Hepatocyte (in vitro differentiated cells): ENCODE measurements at regions not wholly inside any gene's neighbourhood (a gene's known extent, or its start where the extent isn't known, plus 50 kb on each side); places are given as distances from the start of the nearest gene placed in this dataset.
"Not testable (repeated sequence)": the region's sequence is repeated elsewhere in the genome, so short reads cannot be mapped to it uniquely, and the experiment has no call there.

Experiments used
- DNase-seq: peaks from one replicate; pipeline ENCODE4 v3.0.0-alpha.2; 2016; ENCODE audit warnings: low spot score
- H2AFZ ChIP-seq: fragments of 200-600 bp; sonication (generic); 2 replicates; pipeline ENCODE4 v1.6.0; 2016; ENCODE audit warnings: antibody characterized with exemption, mild to moderate bottlenecking
- H3K27ac ChIP-seq: fragments of 200-600 bp; sonication (generic); 2 replicates; pipeline ENCODE4 v1.5.1; 2016; ENCODE audit warnings: mild to moderate bottlenecking
- H3K27me3 ChIP-seq: fragments of 200-600 bp; sonication (generic); 2 replicates; pipeline ENCODE4 v1.6.1; 2016
- H3K36me3 ChIP-seq: fragments of 200-600 bp; sonication (generic); replicated peaks from 2 replicates; pipeline ENCODE4 v1.5.1; 2016; ENCODE audit warnings: low read depth; ENCODE audit not compliant: insufficient read depth
- H3K4me1 ChIP-seq: fragments of 200-600 bp; sonication (generic); 2 replicates; pipeline ENCODE4 v1.5.1; 2016; ENCODE audit warnings: mild to moderate bottlenecking, moderate library complexity; ENCODE audit not compliant: insufficient read depth
- H3K4me2 ChIP-seq: fragments of 200-600 bp; sonication (generic); 2 replicates; pipeline ENCODE4 v1.6.0; 2016
- H3K4me3 ChIP-seq: fragments of 200-600 bp; sonication (generic); 2 replicates; pipeline ENCODE4 v1.5.1; 2016; ENCODE audit warnings: mild to moderate bottlenecking
- H3K79me2 ChIP-seq: fragments of 200-600 bp; sonication (generic); 2 replicates; pipeline ENCODE4 v1.6.0; 2017; ENCODE audit warnings: mild to moderate bottlenecking
- H3K9me2 ChIP-seq: fragments of 200-600 bp; sonication (generic); replicated peaks from 2 replicates; pipeline ENCODE4 v1.6.0; 2017; ENCODE audit warnings: mild to moderate bottlenecking; ENCODE audit not compliant: insufficient read depth
- H3K9me3 ChIP-seq: fragments of 200-600 bp; sonication (generic); 2 replicates; pipeline ENCODE4 v1.5.1; 2016; ENCODE audit warnings: low read depth, mild to moderate bottlenecking
- H4K20me1 ChIP-seq: fragments of 200-600 bp; sonication (generic); 2 replicates; pipeline ENCODE4 v1.6.0; 2016; ENCODE audit warnings: mild to moderate bottlenecking; ENCODE audit not compliant: insufficient read depth, poor library complexity, severe bottlenecking
- EZH2 ChIP-seq: fragments of 200-600 bp; sonication (generic); IDR thresholded peaks from 2 replicates; pipeline ENCODE4 v1.6.1; 2016; ENCODE audit warnings: antibody characterized with exemption, mild to moderate bottlenecking, borderline replicate concordance
- EZH2phosphoT487 ChIP-seq: fragments of 200-600 bp; sonication (generic); IDR thresholded peaks from one replicate; pipeline ENCODE4 v1.6.1; 2018; ENCODE audit warnings: antibody characterized with exemption, mild to moderate bottlenecking, low read depth, moderate library complexity; ENCODE audit not compliant: unreplicated experiment, severe bottlenecking
- WGBS: methylation state at CpG from one replicate; pipeline ENCODE4 v1.1.6; 2016; ENCODE audit warnings: low lambda C conversion rate; ENCODE audit errors: missing lambda C conversion rate; 5-methylcytosine and 5-hydroxymethylcytosine counted together
- TF ChIP-seq, protein P1 (sequence below): fragments of 200-600 bp; sonication (generic); IDR thresholded peaks from 2 replicates; pipeline ENCODE4 v1.5.1; 2016; ENCODE audit warnings: antibody characterized with exemption, mild to moderate bottlenecking; ENCODE audit not compliant: poor library complexity

DNA sequence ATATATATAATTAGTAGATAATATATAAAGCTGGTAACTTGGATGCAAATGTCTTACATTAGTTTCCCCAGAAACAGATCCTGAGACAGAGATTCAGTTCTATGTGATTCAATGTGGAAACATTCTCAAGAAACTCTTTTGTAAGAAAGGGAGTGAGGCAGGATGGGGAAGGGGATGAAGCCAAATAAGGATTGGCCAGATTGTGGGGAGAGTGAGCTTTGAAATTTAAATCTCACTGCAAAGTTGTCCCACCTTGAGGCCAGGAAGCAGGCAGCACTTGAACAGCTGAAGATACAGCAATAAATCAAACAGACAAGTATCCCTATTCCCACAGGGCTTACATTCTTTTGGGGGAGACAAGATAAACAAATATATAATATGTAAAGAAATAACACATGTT is 126.3 kb upstream of the HEY2 start:
- TF ChIP-seq, protein P1, sequence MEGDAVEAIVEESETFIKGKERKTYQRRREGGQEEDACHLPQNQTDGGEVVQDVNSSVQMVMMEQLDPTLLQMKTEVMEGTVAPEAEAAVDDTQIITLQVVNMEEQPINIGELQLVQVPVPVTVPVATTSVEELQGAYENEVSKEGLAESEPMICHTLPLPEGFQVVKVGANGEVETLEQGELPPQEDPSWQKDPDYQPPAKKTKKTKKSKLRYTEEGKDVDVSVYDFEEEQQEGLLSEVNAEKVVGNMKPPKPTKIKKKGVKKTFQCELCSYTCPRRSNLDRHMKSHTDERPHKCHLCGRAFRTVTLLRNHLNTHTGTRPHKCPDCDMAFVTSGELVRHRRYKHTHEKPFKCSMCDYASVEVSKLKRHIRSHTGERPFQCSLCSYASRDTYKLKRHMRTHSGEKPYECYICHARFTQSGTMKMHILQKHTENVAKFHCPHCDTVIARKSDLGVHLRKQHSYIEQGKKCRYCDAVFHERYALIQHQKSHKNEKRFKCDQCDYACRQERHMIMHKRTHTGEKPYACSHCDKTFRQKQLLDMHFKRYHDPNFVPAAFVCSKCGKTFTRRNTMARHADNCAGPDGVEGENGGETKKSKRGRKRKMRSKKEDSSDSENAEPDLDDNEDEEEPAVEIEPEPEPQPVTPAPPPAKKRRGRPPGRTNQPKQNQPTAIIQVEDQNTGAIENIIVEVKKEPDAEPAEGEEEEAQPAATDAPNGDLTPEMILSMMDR, result no peak
- TF ChIP-seq EZH2 (no peak), EZH2phosphoT487 (no peak)
- Histone ChIP-seq H3K4me3 (no peak overlapping the region), H2AFZ (no peak overlapping the region), H3K9me3 (no peaks in the 10 kb centered on the region), H3K4me2 (no peak overlapping the region), H3K27me3 (no peaks in the 10 kb centered on the region), H3K79me2 (no peaks in the 10 kb centered on the region), H3K36me3 (no peaks in the 10 kb centered on the region), H3K27ac (no peak overlapping the region), H4K20me1 (no peaks in the 10 kb centered on the region), H3K9me2 (no peaks in the 10 kb centered on the region), H3K4me1 (no peaks in the 10 kb centered on the region)
- no peak for DNase-seq

DNA sequence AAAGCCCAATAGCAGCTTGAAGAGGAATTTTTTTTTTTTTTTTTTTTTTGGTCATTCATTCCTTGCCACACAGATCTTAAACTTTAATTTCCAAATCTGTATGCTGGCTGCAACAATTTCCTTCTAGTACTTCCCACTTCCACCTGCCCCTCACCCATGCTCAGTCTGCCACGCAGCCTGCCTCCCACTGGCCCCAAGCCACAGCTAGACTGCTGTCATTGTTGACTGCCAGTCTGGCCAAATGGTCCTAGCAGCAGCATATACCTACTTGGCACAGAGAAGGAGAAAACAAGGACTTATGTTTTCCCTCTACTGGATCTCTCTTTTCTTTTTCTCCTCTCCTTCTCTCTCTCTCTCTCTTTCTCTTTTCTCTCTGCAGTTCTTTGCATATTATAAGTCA is 118.3 kb upstream of the HEY2 start:
- TF ChIP-seq EZH2phosphoT487 (no peak), EZH2 (no peak)
- TF ChIP-seq, protein P1, result no peak
- no peaks in the 10 kb centered on the region for H3K27me3 ChIP-seq
- no peak overlapping the region for H3K4me3 ChIP-seq
- no peak overlapping the region for H2AFZ ChIP-seq
- no peaks in the 10 kb centered on the region for H3K9me3 ChIP-seq
- H3K4me2 ChIP-seq, result no peak overlapping the region
- H3K4me1 ChIP-seq, result no peaks in the 10 kb centered on the region
- WGBS, result 68% methylated on average over 1 of the region's 1 CpG
- H3K36me3 ChIP-seq, result no peaks in the 10 kb centered on the region
- no peak overlapping the region for H3K27ac ChIP-seq
- H4K20me1 ChIP-seq, result no peaks in the 10 kb centered on the region
- no peak for DNase-seq
- H3K9me2 ChIP-seq, result no peaks in the 10 kb centered on the region
- no peaks in the 10 kb centered on the region for H3K79me2 ChIP-seq

DNA sequence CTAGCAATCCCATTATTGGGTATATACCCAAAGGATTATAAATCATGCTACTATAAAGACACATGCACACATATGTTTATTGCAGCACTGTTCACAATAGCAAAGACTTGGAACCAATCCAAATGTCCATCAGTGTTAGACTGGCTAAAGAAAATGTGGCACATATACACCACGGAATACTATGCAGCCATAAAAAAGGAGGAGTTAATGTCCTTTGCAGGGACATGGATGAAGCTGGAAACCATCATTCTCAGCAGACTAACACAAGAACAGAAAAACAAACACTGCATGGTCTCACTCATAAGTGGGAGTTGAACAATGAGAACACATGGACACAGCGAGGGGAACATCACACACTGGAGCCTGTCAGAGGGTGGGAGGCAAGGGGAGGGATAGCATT is 113.4 kb upstream of the HEY2 start:
- not testable (repeated sequence) for H3K27ac ChIP-seq, H3K4me1 ChIP-seq, H3K9me2 ChIP-seq, H2AFZ ChIP-seq, H3K36me3 ChIP-seq, H3K9me3 ChIP-seq, H3K27me3 ChIP-seq, H3K79me2 ChIP-seq, H3K4me2 ChIP-seq, H3K4me3 ChIP-seq, H4K20me1 ChIP-seq, DNase-seq
- WGBS, result 97% methylated on average over 2 of the region's 2 CpGs

DNA sequence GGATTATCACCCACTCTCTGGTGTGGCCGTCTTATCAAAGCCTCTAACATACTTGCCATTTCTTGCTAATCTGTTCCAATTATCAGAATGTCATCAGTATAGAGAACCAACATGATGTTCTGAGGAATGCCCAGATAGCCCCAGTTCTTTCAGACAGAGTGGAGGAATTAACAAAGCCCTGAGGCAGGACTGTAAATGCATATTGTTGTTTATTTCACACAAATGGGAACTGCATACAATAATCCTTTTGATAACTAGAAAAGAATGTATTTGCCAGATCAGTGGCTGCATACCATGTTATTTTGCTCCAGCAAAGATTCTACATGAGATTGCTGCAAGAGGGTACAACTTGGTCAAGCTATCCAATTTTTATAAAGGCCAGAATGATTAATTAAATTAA is 112.8 kb upstream of the HEY2 start:
- TF ChIP-seq EZH2 (no peak), EZH2phosphoT487 (no peak)
- TF ChIP-seq, protein P1, result no peak

More for the DNA sequence above, 112.8 kb upstream of the HEY2 start:
- no peaks in the 10 kb centered on the region for H3K27me3 ChIP-seq
- WGBS, result 73% methylated on average over 1 of the region's 1 CpG
- H3K9me3 ChIP-seq, result no peaks in the 10 kb centered on the region
- no peak overlapping the region for H3K27ac ChIP-seq
- H3K9me2 ChIP-seq, result no peaks in the 10 kb centered on the region
- no peaks in the 10 kb centered on the region for H3K36me3 ChIP-seq
- no peaks in the 10 kb centered on the region for H4K20me1 ChIP-seq
- no peak for DNase-seq
- H3K79me2 ChIP-seq, result no peaks in the 10 kb centered on the region
- H3K4me2 ChIP-seq, result no peak overlapping the region
- no peaks in the 10 kb centered on the region for H3K4me1 ChIP-seq
- no peak overlapping the region for H2AFZ ChIP-seq
- no peak overlapping the region for H3K4me3 ChIP-seq
